AG09319 (cell line): ENCODE measurements at regions not wholly inside any gene's neighbourhood (a gene's known extent, or its start where the extent isn't known, plus 50 kb on each side); places are given as distances from the start of the nearest gene placed in this dataset.

Experiments
- DNase-seq: peaks from one replicate; pipeline ENCODE4 v3.0.0-alpha.2; 2010; ENCODE audit warnings: low read depth; ENCODE audit errors: extremely low read depth
- TF ChIP-seq, protein P1 (sequence below): IDR thresholded peaks from 2 replicates; pipeline ENCODE4 v1.5.1; 2011; ENCODE audit warnings: low read depth, mild to moderate bottlenecking, inconsistent platforms, low read length, moderate library complexity

DNA sequence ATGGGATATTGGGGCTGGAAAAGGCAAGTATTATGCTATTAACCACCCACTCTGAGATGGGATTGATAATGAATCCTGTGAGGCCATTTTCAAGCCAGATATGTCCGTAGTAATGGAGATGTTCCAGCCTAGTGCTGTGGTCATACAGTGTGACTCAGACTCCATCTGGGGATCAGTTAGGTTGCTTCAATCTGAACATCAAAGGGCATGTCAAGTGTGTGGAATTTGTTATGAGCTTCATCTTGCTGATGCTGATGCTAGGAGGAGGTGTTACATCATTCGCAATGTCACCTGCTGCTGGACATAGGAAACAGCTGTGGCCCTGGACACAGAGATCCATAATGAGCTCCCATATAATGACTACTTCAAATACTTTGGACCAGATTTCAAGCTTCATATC is 144.7 kb downstream of the PLCE1 start:
- TF ChIP-seq, protein P1, sequence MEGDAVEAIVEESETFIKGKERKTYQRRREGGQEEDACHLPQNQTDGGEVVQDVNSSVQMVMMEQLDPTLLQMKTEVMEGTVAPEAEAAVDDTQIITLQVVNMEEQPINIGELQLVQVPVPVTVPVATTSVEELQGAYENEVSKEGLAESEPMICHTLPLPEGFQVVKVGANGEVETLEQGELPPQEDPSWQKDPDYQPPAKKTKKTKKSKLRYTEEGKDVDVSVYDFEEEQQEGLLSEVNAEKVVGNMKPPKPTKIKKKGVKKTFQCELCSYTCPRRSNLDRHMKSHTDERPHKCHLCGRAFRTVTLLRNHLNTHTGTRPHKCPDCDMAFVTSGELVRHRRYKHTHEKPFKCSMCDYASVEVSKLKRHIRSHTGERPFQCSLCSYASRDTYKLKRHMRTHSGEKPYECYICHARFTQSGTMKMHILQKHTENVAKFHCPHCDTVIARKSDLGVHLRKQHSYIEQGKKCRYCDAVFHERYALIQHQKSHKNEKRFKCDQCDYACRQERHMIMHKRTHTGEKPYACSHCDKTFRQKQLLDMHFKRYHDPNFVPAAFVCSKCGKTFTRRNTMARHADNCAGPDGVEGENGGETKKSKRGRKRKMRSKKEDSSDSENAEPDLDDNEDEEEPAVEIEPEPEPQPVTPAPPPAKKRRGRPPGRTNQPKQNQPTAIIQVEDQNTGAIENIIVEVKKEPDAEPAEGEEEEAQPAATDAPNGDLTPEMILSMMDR, result no peak
- DNase-seq, result no peak

DNA sequence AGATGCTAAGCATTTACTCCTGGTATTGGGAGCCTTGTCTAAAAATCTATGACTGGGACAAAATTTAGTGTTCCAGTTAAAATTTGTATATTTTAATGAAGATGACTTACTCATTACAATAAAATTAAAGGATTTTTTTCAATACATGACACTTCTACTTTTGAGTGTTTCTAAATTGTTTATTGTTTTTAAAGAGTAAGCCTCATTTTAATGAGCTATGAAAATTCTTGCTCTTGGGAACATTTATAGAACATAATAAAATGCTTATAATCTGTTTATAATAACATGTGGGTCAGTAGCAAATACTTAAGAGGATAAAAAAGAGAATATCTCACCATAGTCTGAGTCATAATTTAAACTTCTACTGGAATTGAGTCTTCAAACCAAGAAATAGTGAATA is 149.5 kb downstream of the PLCE1 start:
- no peak for DNase-seq
- TF ChIP-seq, protein P1, result no peak

DNA sequence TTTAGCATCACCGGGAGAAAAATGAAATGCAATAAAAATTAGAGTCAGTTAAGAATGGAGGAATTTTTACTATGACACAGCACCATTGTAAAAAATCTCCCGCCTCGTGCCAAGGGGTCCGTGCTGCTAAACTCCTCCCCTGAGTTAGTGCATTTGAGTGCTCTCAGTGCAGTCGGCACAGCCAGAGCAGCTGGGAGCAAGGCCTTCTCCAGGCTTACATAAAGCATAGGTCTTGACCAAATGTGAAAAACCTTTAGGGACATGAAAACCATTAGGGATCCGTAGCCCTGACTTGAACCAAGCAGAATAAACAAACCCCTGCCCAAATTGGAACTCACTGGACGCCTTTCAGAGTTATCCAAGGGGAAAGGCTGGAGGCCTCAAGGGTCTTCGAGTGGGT is 152.6 kb downstream of the PLCE1 start:
- TF ChIP-seq, protein P1, result no peak

DNA sequence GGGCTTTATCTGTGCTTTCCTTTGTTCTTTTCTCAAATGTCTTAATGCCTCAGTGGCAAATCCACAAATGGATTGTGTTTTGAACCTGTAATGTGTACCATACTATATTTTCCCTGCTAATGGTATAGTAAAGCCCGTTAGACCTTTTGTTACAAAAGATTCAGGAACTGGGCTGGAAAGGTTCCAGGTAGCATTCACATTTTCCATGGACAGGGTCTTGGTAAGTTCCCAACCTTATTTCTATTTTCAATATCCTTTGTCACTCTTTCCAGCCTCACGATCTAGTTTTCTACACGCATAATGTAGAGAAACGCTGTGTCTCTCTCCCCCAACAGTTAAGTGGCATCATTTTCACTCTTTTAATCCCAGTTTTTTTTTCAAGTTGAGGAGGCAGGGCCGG is 153.0 kb downstream of the PLCE1 start:
- TF ChIP-seq, protein P1, result no peak
- no peak for DNase-seq

More for the DNA sequence above, 152.6 kb downstream of the PLCE1 start:
- DNase-seq, result no peak

DNA sequence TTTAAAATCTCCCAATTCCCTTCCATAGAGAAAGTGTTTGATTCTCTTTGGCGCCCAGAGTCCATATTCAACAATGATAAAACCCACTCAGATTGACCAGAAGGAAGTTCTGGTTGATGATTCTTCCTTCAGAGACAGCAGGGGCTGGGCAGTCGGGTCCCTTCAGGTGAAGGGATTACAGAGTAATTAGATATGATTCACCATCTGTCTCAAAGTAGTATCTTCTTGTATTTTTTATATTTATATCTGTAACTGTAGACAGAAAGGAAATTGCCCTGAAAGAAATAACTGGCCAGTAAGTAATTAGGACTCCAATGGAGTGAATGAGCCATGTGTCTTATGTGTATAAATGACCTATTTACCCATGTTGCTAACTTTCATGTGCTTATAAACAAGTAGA is 156.0 kb downstream of the PLCE1 start:
- TF ChIP-seq, protein P1, result no peak
- no peak for DNase-seq

DNA sequence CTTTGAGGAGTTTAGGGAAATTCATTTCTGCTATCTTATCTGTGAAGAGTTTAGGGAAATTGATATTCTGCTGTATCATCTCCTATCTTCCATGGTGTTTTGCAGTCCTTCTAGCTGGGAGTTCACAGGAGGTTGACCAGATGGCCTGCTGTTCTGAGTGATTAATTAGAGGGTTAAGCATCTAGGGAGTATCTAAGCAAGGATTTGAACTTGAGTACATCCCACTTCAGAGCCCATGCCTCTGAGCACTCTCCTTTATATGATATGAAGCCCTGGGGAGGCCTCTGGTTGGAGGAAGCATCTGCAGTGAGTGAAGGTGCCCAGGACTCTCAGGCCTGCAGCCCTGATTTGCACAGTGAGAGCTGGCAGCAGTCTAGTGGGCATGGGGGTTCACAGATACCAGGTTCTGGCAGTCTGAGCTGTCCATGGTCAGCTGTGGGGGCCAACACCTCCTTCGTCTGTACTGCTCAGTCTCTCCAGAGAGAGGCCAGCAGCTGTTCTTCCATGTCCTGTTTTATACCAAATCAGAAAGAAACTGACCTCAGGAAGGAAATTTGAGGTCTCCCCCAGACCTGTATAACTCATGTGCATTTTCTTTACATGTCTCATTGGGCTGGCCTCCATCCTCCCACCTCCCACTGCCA is 156.9 kb downstream of the PLCE1 start:
- TF ChIP-seq, protein P1, result no peak
- no peak for DNase-seq

DNA sequence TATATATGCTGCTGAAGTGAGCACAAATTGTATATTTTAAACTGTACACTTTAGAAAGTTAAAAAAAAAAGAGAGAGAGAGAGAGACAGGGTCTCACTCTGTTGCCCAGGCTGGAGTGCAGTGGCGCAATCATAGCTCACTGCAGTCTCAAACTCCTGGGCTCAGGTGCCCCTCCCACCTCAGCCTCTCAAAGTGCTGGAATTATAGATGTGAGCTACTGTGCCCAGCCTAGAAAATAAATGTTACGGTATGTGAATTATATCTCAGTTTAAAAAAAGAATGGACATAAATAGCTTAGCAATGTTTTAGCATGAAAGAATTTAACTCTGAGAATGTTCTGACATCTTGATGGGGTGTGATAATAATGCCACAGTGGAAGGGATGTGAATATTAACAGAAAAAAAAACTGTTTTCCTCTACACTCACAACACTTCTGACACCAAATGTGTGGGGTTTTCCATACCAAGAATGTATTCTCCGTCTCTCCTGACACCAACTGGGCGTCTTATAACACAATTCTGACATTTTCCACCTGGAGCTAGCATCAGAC is 162.1 kb downstream of the PLCE1 start:
- TF ChIP-seq, protein P1, result no peak
- DNase-seq, result no peak
